Astrocyte (in vitro differentiated cells and primary cell): ENCODE measurements at regions not wholly inside any gene's neighbourhood (a gene's known extent, or its start where the extent isn't known, plus 50 kb on each side); places are given as distances from the start of the nearest gene placed in this dataset.

ENCODE experiments used
- DNase-seq: peaks from one replicate; pipeline ENCODE4 v3.0.0-alpha.2; 2010; ENCODE audit warnings: low read depth
- FAIRE-seq: peaks from 2 replicates; lab custom pipeline; 2011; peaks lifted over from hg19 to GRCh38; lab: Jason Lieb, UNC
- H2AFZ ChIP-seq: 2 replicates; pipeline ENCODE4 v1.6.0; 2012; ENCODE audit warnings: low read depth, low read length, inconsistent platforms
- H3K27ac ChIP-seq: 2 replicates; pipeline ENCODE4 v1.5.1; 2011; ENCODE audit warnings: low read depth, low read length, inconsistent platforms
- H3K27me3 ChIP-seq: 2 replicates; pipeline ENCODE4 v1.6.0; 2011; ENCODE audit warnings: low read length, inconsistent platforms; ENCODE audit not compliant: insufficient read depth
- H3K36me3 ChIP-seq: 2 replicates; pipeline ENCODE4 v1.5.1; 2011; ENCODE audit warnings: low read length, inconsistent platforms; ENCODE audit not compliant: insufficient read depth
- H3K4me1 ChIP-seq: 2 replicates; pipeline ENCODE4 v1.5.1; 2011; ENCODE audit warnings: low read length, inconsistent platforms; ENCODE audit not compliant: insufficient read depth
- H3K4me2 ChIP-seq: 2 replicates; pipeline ENCODE4 v1.6.0; 2012; ENCODE audit warnings: low read length, inconsistent platforms
- H3K4me3 ChIP-seq: 2 replicates; pipeline ENCODE4 v1.5.1; 2011; ENCODE audit warnings: low read depth, mild to moderate bottlenecking, low read length, inconsistent platforms; ENCODE audit not compliant: insufficient read depth
- H3K79me2 ChIP-seq: 2 replicates; pipeline ENCODE4 v1.6.0; 2012; ENCODE audit warnings: mild to moderate bottlenecking, low read length, inconsistent platforms; ENCODE audit not compliant: insufficient read depth
- H3K9ac ChIP-seq: 2 replicates; pipeline ENCODE4 v1.6.0; 2012; ENCODE audit warnings: mild to moderate bottlenecking, low read length, inconsistent platforms
- H3K9me3 ChIP-seq: 2 replicates; pipeline ENCODE4 v1.5.1; 2012; ENCODE audit warnings: low read depth, mild to moderate bottlenecking, low read length, inconsistent platforms; ENCODE audit not compliant: insufficient read depth
- H4K20me1 ChIP-seq: 2 replicates; pipeline ENCODE4 v1.6.0; 2012; ENCODE audit warnings: low read length, inconsistent platforms; ENCODE audit not compliant: insufficient read depth
- H3K27ac Mint-ChIP-seq: one replicate; pipeline ENCODE4 v1.8.0; 2021; ENCODE audit warnings: mild to moderate bottlenecking, mixed read lengths; ENCODE audit not compliant: unreplicated experiment
- H3K27me3 Mint-ChIP-seq: one replicate; pipeline ENCODE4 v1.8.0; 2021; ENCODE audit warnings: low read depth, mixed read lengths; ENCODE audit not compliant: unreplicated experiment
- H3K36me3 Mint-ChIP-seq: one replicate; pipeline ENCODE4 v1.8.0; 2021; ENCODE audit warnings: low read depth, mixed read lengths; ENCODE audit not compliant: unreplicated experiment
- H3K4me1 Mint-ChIP-seq: one replicate; pipeline ENCODE4 v1.8.0; 2021; ENCODE audit warnings: low read depth, mixed read lengths; ENCODE audit not compliant: unreplicated experiment
- H3K4me3 Mint-ChIP-seq: one replicate; pipeline ENCODE4 v1.8.0; 2021; ENCODE audit warnings: mild to moderate bottlenecking, moderate library complexity, mixed read lengths; ENCODE audit not compliant: unreplicated experiment
- H3K9me3 Mint-ChIP-seq: one replicate; pipeline ENCODE4 v1.8.0; 2021; ENCODE audit warnings: mild to moderate bottlenecking, mixed read lengths; ENCODE audit not compliant: unreplicated experiment
- EZH2 ChIP-seq: IDR thresholded peaks from 2 replicates; pipeline ENCODE4 v1.6.1; 2012; ENCODE audit warnings: mild to moderate bottlenecking, low read length, inconsistent platforms; ENCODE audit not compliant: insufficient read depth
- TF ChIP-seq, protein P1 (sequence below): IDR thresholded peaks from 2 replicates; pipeline ENCODE4 v1.5.1; 2011; ENCODE audit warnings: low read depth, mild to moderate bottlenecking, inconsistent platforms, low read length, moderate library complexity; ENCODE audit not compliant: insufficient read depth

DNA sequence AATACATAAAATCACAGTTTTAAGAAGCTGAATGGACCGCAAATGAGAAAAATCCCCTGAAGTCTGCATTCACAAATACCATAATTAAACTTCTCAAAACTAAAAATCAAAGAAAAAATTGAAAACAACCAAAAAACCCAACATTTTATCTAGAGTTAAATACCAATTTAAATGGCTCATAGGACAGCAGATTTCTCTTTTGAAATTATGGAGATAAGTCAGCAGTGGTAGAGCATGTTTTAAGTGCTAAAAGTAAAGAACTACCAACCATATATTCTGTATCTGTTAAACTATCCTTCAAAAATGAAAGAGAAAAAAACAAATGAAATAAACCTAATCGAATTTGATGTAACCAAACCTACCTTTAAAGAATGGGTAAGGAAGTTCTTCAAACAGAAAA, 862.8 kb downstream of the TAF11L14 start:
- Mint-ChIP-seq H3K4me1 (no peaks in the 10 kb centered on the region), H3K27me3 (no peaks in the 10 kb centered on the region), H3K4me3 (no peak overlapping the region), H3K27ac (no peak overlapping the region), H3K36me3 (no peaks in the 10 kb centered on the region), H3K9me3 (peaks cover 1% of the 10 kb centered on the region)
- H3K79me2 ChIP-seq = no peaks in the 10 kb centered on the region
- TF ChIP-seq EZH2 = no peak
- TF ChIP-seq, protein P1, sequence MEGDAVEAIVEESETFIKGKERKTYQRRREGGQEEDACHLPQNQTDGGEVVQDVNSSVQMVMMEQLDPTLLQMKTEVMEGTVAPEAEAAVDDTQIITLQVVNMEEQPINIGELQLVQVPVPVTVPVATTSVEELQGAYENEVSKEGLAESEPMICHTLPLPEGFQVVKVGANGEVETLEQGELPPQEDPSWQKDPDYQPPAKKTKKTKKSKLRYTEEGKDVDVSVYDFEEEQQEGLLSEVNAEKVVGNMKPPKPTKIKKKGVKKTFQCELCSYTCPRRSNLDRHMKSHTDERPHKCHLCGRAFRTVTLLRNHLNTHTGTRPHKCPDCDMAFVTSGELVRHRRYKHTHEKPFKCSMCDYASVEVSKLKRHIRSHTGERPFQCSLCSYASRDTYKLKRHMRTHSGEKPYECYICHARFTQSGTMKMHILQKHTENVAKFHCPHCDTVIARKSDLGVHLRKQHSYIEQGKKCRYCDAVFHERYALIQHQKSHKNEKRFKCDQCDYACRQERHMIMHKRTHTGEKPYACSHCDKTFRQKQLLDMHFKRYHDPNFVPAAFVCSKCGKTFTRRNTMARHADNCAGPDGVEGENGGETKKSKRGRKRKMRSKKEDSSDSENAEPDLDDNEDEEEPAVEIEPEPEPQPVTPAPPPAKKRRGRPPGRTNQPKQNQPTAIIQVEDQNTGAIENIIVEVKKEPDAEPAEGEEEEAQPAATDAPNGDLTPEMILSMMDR = no peak
- no peak for DNase-seq
- no peak overlapping the region for H3K27ac ChIP-seq
- H3K27me3 ChIP-seq = no peaks in the 10 kb centered on the region
- H3K4me3 ChIP-seq = no peak overlapping the region
- H4K20me1 ChIP-seq = no peaks in the 10 kb centered on the region
- no peaks in the 10 kb centered on the region for H3K36me3 ChIP-seq
- H3K4me2 ChIP-seq = no peak overlapping the region
- no peaks in the 10 kb centered on the region for H3K9me3 ChIP-seq
- H3K4me1 ChIP-seq = no peaks in the 10 kb centered on the region
- H3K9ac ChIP-seq = no peak overlapping the region
- H2AFZ ChIP-seq = no peak overlapping the region
- FAIRE-seq = no peak

DNA sequence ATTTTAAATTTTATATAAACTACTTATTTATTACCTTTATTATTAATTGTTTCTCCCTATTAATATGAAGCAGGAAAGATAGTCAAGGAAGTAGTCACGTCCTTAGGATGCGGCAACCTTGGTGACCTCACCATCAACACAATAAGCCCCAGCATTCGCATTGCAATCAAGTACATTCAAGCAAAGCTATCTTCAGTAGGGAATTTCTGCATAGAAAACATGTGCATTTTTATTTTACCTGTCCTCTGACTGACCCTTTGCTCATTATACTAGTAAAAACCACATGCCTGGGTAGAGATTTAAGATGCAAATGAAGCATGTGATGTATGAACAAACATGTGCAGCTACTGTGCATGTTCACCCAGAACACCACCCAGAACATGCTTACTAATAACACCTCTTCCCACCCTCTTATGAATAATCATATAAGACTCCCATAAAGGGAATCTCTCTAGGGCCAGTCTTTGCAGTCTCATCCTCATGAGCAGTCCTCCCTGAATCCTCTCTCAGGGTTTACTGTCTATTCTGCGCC, 869.6 kb downstream of the TAF11L14 start:
- Mint-ChIP-seq H3K4me3 (no peak overlapping the region), H3K36me3 (no peaks in the 10 kb centered on the region), H3K27ac (no peak overlapping the region), H3K9me3 (peaks cover 3% of the 10 kb centered on the region), H3K4me1 (no peaks in the 10 kb centered on the region), H3K27me3 (no peaks in the 10 kb centered on the region)
- TF ChIP-seq, protein P1 = no peak
- TF ChIP-seq EZH2 = no peak
- Histone ChIP-seq H2AFZ (no peak overlapping the region), H3K9ac (no peak overlapping the region), H3K4me3 (no peak overlapping the region), H3K4me1 (no peaks in the 10 kb centered on the region), H3K4me2 (no peak overlapping the region), H3K27me3 (no peaks in the 10 kb centered on the region), H3K9me3 (peaks cover 3% of the 10 kb centered on the region), H3K79me2 (no peaks in the 10 kb centered on the region), H3K36me3 (no peaks in the 10 kb centered on the region), H3K27ac (no peak overlapping the region), H4K20me1 (no peaks in the 10 kb centered on the region)
- DNase-seq (no peak), FAIRE-seq (no peak)

DNA sequence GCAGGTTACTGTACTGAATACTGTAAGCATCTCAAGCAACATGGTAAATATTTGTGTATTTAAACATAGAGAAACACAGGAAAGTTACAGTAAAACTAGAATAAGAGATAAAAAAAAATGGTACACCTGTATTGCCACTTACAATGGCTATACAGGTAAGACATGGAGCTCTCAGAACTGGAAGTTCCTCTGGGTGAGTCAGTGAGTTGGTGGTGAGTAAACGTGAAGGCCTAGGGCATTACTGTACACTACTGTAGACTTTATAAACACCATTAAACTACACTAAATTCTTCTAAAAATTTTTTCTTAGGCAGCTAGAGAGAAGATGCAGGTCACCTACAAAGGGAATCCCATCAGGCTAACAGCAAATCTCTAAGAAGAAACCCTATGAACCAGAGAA, 872.9 kb downstream of the TAF11L14 start:
- Mint-ChIP-seq H3K4me3 (no peak overlapping the region), H3K27me3 (no peaks in the 10 kb centered on the region), H3K27ac (no peak overlapping the region), H3K36me3 (no peaks in the 10 kb centered on the region), H3K4me1 (no peaks in the 10 kb centered on the region), H3K9me3 (peaks cover 3% of the 10 kb centered on the region)
- Histone ChIP-seq H3K27me3 (no peaks in the 10 kb centered on the region), H3K79me2 (no peaks in the 10 kb centered on the region), H4K20me1 (no peaks in the 10 kb centered on the region), H3K9ac (no peak overlapping the region), H3K9me3 (peaks cover 3% of the 10 kb centered on the region), H2AFZ (no peak overlapping the region), H3K4me2 (no peak overlapping the region), H3K4me3 (no peak overlapping the region), H3K4me1 (no peaks in the 10 kb centered on the region), H3K27ac (no peak overlapping the region), H3K36me3 (no peaks in the 10 kb centered on the region)
- no peak for FAIRE-seq
- TF ChIP-seq, protein P1 = no peak
- TF ChIP-seq EZH2 = no peak
- DNase-seq = no peak
